ENCODE measurements at regions not wholly inside any gene's neighbourhood (a gene's known extent, or its start where the extent isn't known, plus 50 kb on each side); places are given as distances from the start of the nearest gene placed in this dataset.

- no peaks in the 10 kb centered on the region for H3K36me3 ChIP-seq
- no peak overlapping the region for H3K4me3 ChIP-seq (ENCODE audit: low read depth, low read length)
- no peaks in the 10 kb centered on the region for H3K27me3 ChIP-seq
- no peaks in the 10 kb centered on the region for H3K9me3 ChIP-seq
- TF ChIP-seq, protein P1, sequence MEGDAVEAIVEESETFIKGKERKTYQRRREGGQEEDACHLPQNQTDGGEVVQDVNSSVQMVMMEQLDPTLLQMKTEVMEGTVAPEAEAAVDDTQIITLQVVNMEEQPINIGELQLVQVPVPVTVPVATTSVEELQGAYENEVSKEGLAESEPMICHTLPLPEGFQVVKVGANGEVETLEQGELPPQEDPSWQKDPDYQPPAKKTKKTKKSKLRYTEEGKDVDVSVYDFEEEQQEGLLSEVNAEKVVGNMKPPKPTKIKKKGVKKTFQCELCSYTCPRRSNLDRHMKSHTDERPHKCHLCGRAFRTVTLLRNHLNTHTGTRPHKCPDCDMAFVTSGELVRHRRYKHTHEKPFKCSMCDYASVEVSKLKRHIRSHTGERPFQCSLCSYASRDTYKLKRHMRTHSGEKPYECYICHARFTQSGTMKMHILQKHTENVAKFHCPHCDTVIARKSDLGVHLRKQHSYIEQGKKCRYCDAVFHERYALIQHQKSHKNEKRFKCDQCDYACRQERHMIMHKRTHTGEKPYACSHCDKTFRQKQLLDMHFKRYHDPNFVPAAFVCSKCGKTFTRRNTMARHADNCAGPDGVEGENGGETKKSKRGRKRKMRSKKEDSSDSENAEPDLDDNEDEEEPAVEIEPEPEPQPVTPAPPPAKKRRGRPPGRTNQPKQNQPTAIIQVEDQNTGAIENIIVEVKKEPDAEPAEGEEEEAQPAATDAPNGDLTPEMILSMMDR (IDR thresholded peaks at IDR 0.05; ENCODE audit: low read depth, low read length): no peak
- DNase-seq: no peak
- H3K4me1 ChIP-seq: peaks cover 3% of the 10 kb centered on the region; the same call in 1 of the 2 replicates
Observed at GRCh38 chr2:34666821-34667220, 1067.7 kb upstream of the FAM98A start.

GRCh38 chr2:34664266-34664665 lies 1065.2 kb upstream of the FAM98A start:
- Histone ChIP-seq H3K4me1 (peaks cover 3% of the 10 kb centered on the region; the same call in 1 of the 2 replicates), H3K9me3 (no peaks in the 10 kb centered on the region), H3K36me3 (no peaks in the 10 kb centered on the region), H3K4me3 (ENCODE audit: low read depth, low read length) (no peak overlapping the region), H3K27me3 (no peaks in the 10 kb centered on the region)
- DNase-seq: no peak
- TF ChIP-seq, protein P1 (IDR thresholded peaks at IDR 0.05; ENCODE audit: low read depth, low read length): no peak

DNA sequence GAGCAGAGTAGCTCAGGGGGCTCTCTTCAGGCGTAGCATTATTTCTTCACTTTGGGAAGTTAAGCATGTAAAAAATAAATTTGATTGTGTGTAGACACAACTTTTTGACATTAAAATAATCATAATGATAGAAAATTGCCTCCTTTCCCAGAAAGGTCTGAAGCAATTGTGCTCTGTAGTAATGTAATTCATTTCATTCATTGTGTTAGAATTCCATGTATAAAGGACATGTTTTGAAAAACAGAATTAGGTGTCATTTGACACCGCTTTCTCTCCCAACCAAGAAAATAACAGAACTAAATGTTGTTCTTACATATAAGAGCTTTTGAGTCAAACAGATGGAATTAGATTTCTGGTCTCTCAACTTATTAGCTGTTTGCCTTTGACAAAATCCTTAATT lies 1064.2 kb upstream of the FAM98A start:
- no peaks in the 10 kb centered on the region for H3K36me3 ChIP-seq
- DNase-seq: no peak
- H3K4me3 ChIP-seq (ENCODE audit: low read depth, low read length): no peak overlapping the region
- H3K9me3 ChIP-seq: no peaks in the 10 kb centered on the region
- H3K4me1 ChIP-seq: peaks cover 3% of the 10 kb centered on the region; the same call in 1 of the 2 replicates
- TF ChIP-seq, protein P1 (IDR thresholded peaks at IDR 0.05; ENCODE audit: low read depth, low read length): no peak
- no peaks in the 10 kb centered on the region for H3K27me3 ChIP-seq

- no peak for DNase-seq
- Histone ChIP-seq H3K27me3 (no peaks in the 10 kb centered on the region), H3K36me3 (no peaks in the 10 kb centered on the region), H3K4me3 (ENCODE audit: low read depth, low read length) (no peak overlapping the region), H3K4me1 (no peaks in the 10 kb centered on the region), H3K9me3 (no peaks in the 10 kb centered on the region)
- TF ChIP-seq, protein P1 (IDR thresholded peaks at IDR 0.05; ENCODE audit: low read depth, low read length): no peak
Observed at GRCh38 chr2:34660741-34661140, 1061.6 kb upstream of the FAM98A start.

DNA sequence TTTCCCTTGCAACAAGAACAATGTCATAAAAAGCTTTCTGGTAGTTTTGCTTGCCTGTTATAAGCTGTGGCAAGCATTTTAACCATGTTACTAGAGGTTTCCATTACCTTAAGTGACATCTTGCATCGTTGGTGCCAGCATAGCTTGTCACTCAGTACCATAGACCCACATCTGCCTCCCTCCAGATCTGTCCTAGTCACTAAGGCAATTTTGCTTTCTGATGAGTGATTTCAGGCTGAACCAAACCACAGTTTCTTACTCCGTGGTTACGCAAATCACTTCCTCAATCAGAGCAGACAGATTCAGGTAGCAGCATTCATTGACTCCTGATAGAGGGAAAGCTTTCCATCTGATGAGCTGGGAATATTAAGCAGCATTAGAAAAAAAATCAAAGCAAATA lies 1057.5 kb upstream of the FAM98A start:
- no peaks in the 10 kb centered on the region for H3K9me3 ChIP-seq
- no peaks in the 10 kb centered on the region for H3K27me3 ChIP-seq
- H3K4me3 ChIP-seq (ENCODE audit: low read depth, low read length): no peak overlapping the region
- H3K36me3 ChIP-seq: no peaks in the 10 kb centered on the region
- TF ChIP-seq, protein P1 (IDR thresholded peaks at IDR 0.05; ENCODE audit: low read depth, low read length): no peak
- DNase-seq: no peak
- no peaks in the 10 kb centered on the region for H3K4me1 ChIP-seq

DNA sequence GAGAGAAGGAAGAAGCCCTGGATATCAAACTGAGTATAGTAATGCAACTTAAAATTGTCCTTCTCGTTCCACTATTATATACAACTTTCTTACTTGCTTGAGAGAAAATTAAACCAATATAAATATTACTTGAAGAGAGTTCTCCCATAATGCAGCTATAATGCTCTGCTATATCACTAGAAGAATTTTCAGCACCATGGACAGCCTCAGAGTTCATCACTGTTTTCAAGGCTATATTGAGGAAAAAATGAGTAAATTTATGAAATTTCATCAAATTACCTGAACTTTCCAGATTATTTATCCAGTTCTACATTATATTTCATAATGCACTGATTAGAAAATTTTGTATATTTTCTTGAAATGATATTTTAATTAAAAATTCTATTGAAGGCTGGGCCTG lies 1053.5 kb upstream of the FAM98A start:
- no peaks in the 10 kb centered on the region for H3K27me3 ChIP-seq
- H3K9me3 ChIP-seq: no peaks in the 10 kb centered on the region
- TF ChIP-seq, protein P1 (IDR thresholded peaks at IDR 0.05; ENCODE audit: low read depth, low read length): no peak
- no peaks in the 10 kb centered on the region for H3K4me1 ChIP-seq
- no peaks in the 10 kb centered on the region for H3K36me3 ChIP-seq
- H3K4me3 ChIP-seq (ENCODE audit: low read depth, low read length): no peak overlapping the region
- no peak for DNase-seq
